NCI-H1417 (cell line): ENCODE measurements at regions not wholly inside any gene's neighbourhood (a gene's known extent, or its start where the extent isn't known, plus 50 kb on each side); places are given as distances from the start of the nearest gene placed in this dataset.
A peak's percentile ranks its signal among the peaks of the same experiment; 100 is the strongest.

Experiments used
- DNase-seq, 3 experiments: peaks; one replicate each; lab custom pipeline; 2025; lab: John Stamatoyannopoulos, UW

- no peak for DNase-seq
Measured at GRCh38 chr3:182063742-182064141, 352.0 kb downstream of the SOX2 start.

DNA sequence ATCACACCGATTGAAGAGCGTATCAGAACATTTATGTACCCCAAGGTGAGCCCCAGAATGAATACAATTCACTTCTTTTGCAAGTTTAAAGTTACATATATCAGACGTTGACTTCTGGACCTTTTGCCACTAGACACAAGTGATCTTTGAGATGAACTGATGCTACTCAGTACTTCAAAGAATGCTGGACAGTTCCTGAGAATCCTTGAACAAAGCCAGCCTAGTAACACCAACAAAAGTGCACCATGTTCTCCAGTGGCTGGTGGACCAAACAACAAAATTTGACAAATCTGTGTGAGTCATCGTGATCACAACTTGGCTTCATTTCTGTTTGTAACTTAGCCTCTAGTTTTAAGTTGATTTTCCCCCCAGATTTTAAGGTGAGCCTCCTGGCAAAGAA lies 355.7 kb downstream of the SOX2 start:
- DNase-seq, result no peak

DNA sequence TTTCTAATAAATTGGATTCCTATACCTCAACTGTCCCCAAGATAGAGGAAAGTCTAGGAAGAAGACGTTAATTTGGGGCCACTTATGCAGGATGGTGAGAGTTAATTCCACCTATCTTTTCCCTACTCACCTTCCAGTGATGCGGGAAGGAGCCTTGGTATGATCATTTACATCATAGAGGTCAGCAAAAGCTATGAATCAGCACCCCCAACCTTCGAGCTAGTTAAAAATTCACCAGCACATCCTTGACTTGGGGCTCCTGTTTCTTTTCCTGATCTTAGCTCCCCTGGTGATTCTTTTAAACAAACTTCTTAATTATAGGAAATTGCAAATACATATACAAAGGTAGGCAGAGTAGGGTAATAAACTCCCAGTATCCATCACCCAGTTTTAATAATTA lies 366.6 kb downstream of the SOX2 start:
- no peak for DNase-seq

GRCh38 chr3:182078929-182079328 lies 367.2 kb downstream of the SOX2 start:
- no peak for DNase-seq

DNA sequence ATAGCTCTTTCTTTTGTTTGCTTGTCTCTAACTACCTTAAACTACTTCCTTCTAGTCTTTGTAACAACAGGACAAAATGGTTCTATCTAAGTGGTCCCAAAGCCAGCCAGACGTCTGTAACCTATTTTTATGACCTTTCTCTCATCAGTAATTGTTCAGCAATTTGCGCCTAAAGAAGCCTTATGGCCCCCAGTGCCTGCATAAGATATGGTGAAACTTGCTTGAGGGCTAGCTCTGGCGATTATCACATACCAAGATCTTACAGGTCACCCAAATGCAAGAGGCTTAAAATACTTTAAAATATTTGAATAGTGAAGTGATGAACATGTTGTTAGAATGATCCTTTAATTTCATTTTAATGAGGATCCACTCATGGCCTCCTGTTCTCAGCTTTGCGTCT lies 369.4 kb downstream of the SOX2 start:
- no peak for DNase-seq

DNA sequence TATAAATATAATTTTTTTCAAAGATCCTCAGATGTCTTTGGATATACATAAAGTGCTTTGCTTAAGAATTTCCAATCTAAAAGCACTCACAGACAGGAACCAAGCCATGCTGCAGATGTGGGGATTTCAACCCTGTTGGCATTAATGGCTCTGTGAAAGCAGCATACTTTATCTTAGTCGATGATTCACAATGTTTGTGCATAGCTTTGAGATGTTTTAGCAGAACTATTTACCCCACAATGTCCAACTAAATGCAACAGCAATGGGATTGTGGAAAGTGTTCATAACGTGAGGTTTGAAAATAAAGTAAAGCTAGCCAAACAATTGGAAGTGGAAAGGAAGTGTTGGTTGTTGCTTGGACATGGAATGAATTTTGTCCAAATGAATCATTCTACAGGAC lies 371.4 kb downstream of the SOX2 start:
- no peak for DNase-seq

GRCh38 chr3:182092662-182093262 lies 381.0 kb downstream of the SOX2 start:
- peak in 1 of 3 experiments; percentile 31 for DNase-seq

DNA sequence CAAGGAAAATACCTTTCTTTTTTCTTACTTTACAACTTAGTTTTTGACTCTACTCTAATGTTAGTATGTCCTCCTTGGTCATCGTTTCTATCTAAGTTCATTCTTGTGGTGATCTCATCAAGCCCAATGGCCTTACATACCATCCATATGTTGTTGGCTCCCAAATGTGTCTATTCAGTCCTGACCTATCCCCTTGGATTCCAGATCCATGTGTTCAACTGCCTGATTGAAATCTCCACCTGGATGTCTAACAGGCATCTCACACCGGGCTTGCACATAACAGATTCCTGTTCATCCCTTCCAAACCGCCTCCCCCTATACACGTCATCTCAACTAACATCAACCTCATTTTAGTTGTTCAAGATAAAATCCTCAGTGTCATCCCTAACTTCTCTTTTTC lies 382.6 kb downstream of the SOX2 start:
- no peak for DNase-seq

DNA sequence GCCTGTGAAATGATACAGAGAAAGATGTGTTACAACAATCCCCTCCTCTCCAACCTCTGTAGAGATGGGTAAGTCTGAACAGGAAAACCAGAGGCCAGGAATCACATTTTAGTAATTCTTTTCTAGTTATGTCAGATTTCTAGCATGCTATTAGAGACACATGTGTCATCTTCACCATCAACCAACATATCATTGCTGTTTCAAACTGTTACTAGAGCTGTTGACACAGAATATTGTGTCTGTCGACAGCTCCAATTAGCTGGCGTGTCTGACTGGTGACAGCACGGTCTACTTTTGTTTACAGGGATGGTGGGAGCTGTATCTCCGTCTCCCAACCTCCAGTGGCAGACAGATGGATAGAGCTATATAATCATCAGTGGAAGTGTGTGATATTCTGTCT lies 393.2 kb downstream of the SOX2 start:
- DNase-seq, result peak in 2 of 3 experiments; percentile 7 to 37

DNA sequence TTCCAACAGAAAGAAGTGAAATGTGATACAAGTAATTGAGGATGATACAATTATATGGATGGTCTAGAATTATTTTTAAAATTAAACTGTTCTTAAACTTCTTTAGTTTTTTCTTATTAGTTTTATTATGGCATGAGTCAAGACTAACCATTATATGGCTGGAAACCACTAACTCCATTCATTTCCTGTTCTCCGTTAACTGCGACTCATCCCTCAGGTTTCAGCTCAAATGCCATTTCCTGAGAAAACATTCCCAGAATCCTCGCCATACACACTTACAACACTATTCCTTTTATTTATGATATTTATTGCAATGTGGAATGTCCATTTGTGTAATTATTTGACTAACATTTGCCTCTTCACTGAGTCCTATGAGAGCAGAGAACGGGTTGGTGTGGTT lies 394.1 kb downstream of the SOX2 start:
- DNase-seq, result no peak

- no peak for DNase-seq
Measured at GRCh38 chr3:182108371-182108770, 396.6 kb downstream of the SOX2 start.

DNA sequence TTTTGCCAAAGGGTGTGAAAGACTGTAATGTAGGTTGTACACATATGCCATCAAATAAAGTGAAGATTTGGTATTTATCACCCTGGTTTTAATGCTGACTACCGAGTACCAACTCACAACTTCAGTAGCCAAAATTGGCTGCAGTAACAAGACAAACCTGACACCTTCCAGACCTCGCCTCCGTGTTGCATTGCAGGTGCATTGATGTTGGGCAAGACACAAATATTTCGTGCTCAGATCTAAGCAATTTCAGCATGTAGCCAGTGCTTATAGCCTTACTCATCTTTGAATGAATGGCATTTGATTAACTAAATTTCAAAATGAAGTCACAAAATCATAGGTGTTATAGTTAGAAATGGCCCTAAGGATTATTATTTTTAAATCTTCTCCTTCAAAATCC lies 400.2 kb downstream of the SOX2 start:
- no peak for DNase-seq

- DNase-seq, result no peak
Measured at GRCh38 chr3:182115328-182116015, 403.7 kb downstream of the SOX2 start.

GRCh38 chr3:182116386-182116785 lies 404.7 kb downstream of the SOX2 start:
- no peak for DNase-seq

DNA sequence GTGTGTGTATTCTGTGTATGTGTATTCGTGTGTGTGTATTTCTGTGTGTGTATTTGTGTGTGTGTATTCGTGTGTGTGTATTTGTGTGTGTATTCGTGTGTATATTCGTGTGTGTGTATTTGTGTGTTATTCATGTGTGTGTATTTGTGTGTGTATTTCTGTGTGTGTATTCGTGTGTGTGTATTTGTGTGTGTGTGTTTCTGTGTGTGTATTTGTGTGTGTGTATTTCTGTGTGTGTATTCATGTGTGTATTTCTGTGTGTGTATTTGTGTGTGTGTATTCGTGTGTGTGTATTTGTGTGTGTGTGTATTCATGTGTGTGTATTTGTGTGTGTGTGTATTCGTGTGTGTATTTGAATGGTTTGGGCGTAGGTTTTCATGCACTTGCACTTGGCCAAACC lies 405.4 kb downstream of the SOX2 start:
- no peak for DNase-seq

DNA sequence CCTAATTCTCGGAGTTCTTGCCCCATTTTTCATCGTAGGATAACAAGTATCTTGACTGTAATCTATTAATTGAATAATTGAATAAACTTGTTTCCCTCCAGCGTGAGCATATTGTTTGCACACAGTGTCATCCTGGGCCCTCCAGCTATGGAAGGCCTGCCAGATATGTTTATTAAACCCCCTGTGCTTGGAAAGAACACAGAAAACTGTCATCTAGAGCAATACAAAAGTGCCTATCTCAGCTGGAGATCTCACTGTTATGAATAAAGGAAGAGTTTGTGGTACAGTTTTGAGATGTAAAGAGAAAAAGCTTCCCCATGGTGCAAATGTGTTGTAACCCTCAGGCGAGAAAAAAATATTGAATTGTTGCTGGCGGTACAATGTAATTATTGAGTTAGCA lies 405.9 kb downstream of the SOX2 start:
- DNase-seq, result peak in 2 of 3 experiments; percentile 68 to 93

GRCh38 chr3:182118066-182118465 lies 406.3 kb downstream of the SOX2 start:
- peak in 1 of 3 experiments; percentile 68 for DNase-seq

DNA sequence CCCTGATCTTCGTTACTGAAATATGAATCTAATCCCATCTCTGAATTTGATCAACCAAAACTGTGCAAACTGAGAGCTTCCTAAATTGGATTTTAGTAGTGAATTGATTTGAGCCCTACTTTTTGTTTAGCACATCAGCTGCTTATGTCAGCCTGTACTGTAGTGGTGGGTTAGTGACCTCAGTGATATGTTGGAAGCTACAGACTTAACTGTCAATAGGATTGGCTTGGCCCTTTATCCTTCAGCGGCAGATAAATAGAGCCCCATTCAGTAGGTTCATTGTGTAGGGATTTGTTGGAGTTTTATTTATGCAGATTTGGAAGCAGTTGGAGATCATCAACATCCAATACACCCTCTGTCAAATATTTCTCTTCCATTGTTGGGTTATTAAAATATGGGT lies 409.7 kb downstream of the SOX2 start:
- no peak for DNase-seq

DNA sequence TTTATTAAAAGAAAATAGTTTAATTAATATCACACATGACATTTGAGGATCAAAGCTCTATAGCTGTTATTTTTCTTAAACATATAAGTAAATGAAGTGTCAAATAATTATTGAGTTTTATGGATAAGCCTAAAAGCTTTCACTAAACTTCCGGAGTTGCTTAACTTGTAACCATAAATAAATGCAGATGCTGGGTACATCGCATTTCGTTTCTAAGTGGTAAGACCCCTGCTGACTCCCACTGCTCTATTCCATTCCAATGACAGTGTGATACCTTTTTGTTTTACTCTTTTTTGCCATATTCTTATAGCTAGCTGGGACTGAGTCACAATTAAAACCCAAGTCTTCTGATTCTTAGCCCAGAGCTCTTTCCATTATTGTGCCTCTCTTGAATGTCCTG lies 411.1 kb downstream of the SOX2 start:
- no peak for DNase-seq

DNA sequence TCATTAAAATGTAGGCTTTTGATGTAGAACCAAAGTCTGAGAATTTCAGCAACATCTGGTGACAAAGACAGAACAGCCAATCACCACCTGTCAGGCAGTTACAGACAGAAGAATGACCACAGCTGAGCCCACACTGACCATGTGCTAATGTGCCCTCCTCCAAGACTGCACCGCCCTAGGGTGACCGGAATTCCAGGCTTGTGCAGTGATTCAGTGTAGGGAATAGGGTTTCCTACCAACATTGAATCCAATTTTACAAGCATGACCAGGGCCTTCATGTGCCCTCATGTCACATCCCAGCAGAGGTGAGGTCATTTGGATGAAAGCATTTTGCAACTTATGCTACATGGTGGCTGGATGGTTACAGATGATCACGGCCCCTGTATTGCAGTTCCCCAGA lies 412.5 kb downstream of the SOX2 start:
- no peak for DNase-seq

- no peak for DNase-seq
Measured at GRCh38 chr3:182124716-182125115, 413.0 kb downstream of the SOX2 start.

GRCh38 chr3:182129740-182130139 lies 418.0 kb downstream of the SOX2 start:
- DNase-seq, result peak in 1 of 3 experiments; percentile 16

DNA sequence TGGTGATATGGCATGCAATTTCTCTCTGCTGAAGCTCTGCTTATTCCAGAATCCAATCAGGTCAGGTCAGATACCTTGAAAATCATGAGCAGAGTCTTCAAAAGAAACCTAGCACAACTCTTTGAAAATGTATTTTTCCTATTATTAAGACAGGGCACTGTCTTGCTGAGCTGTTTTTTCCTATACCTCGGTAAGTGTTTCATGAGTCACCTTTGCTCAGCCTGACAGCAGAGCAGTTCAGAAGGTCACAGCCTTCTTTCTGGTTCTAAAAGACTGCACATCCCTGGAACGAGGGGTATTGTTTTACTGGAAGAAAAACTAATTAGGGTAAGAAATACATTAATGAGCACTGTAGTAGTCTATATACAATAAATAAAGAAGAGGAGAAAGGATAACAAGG lies 422.0 kb downstream of the SOX2 start:
- no peak for DNase-seq

DNA sequence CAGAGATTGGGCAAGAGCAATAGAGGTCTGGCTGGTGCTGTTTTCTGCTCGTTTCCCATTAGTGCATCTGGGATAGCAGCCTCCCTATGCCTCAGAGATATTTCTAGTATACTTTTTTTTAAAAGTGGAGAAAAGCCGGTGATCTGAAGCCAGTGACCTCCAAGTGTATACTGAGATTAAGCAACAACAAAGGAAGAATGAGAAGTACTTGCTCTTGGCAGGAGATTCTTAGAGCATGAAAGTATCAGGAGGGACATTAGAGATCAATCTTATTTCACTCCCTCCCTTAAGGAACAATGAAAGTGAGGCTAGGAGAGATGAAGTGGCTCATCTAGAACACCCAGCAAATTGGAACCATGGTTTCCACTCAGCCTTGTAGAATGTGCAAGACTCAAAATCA lies 423.3 kb downstream of the SOX2 start:
- no peak for DNase-seq
